ENCODE measurements at regions not wholly inside any gene's neighbourhood (a gene's known extent, or its start where the extent isn't known, plus 50 kb on each side); places are given as distances from the start of the nearest gene placed in this dataset.

DNA sequence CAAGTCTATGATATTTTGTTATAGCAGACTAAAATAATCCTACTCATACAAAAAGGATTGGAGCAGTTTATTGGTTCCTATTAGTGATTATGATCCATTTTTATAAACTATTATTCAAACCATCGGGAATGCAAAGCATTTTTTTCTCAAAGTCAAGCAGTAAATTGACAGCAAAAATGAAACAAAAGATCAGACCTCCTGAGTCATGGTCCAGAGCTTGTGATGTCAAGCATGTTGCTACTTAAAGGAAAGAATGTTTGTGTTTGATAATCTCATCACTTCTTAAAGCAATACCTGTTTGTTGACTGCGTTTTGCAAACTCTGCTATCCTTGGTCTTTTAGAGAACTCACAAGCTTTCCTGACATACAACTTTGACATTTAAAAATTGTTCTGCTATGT is 204.4 kb downstream of the SAMD5 start:
- peak; percentile 77 for DNase-seq (ENCODE audit: low read depth)

DNA sequence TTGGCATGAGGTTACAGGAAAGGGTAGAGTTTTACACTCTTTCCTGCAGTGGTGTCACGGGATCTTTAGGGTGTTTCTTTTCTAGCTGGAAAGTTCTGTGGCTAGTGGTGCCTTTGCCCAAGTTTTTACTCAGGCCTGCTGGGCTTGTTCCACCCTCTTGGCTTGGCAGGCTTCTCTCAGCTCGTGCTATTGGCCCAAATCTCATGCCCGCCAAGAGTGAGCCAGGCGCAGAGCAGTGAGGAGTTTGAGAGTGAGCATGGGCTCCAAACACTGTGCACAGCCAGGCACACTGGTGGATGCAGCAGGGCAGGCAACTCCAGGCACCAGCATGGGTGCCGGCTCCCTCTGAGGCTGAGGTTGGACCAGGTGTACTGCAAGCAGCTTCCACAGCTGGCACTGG is 206.5 kb downstream of the SAMD5 start:
- DNase-seq (ENCODE audit: low read depth): no peak

DNA sequence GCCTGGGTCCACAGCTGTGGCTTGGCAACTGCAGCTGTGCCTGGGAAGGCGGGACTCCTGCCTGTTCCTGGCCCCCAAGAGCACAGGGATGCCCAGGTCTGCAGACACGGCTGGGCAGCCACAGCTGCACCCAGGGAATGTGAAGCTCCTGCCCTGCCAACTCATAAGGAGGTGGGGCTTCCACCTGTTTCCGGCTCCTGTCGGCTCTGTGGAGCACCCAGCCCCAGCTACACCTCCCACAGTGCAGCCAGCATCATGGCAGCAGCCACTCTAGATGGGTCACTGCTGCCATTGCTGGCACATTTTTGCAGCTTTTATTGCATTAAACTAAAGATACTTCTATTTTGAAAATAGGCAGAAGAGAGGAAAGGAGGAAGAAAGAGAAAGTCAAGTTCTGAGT is 207.9 kb downstream of the SAMD5 start:
- no peak for DNase-seq (ENCODE audit: low read depth)

DNA sequence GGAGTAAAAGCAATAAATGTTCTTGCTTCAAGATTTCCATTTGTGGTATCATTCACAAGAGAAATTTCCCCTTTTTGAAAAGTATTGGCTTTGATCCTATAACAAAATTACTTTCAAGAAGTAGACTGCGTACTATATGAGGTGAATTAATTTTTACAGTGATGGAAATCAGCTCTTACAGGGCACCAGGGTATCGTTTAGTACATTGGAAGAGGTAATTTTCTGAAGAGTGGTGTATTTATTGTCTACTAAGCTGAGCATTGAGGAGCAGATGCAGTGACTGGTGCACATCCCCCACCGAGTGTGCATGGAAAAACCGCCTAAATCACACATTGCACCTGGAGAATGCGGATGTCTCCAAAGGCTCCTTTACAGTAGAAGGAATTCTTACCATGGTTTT is 209.5 kb downstream of the SAMD5 start:
- DNase-seq (ENCODE audit: low read depth): no peak

DNA sequence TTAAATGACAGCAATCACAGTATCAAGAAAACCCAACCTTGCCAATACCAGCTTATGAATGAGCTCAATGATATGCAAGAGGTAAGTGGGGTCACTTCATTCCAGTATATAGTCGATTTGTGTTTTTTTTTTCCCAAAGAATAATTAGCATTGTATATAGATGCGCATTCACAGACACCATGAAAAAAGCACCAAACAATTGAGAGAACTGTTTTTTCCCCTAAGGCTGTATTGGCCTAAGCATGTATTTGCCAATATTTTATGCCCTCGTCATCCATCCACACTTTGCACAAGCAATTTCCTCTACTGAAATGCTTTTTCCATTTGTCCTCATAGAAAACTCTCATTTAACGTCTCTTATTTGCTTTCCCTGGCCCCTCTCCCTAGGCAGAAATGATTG is 213.7 kb downstream of the SAMD5 start:
- DNase-seq (ENCODE audit: low read depth): no peak

DNA sequence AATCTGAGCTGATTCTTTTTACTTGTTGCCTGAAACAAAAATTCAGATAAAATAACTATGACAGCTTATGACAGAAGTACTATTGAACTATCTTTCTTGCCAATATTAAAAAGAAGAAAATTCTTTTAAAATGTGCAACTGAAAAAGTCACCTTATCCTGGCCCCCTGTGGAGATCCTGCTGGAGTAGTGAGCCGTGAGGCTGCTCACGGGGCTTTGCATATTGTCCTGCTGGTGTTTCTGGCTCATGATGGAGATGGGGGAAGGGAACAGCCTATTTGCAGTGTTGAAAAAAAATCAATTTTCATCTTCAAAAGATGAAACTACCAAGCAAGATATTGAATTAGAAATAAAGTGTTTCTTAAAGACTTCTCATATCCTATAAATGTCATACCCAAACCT is 216.0 kb downstream of the SAMD5 start:
- DNase-seq (ENCODE audit: low read depth): no peak

DNA sequence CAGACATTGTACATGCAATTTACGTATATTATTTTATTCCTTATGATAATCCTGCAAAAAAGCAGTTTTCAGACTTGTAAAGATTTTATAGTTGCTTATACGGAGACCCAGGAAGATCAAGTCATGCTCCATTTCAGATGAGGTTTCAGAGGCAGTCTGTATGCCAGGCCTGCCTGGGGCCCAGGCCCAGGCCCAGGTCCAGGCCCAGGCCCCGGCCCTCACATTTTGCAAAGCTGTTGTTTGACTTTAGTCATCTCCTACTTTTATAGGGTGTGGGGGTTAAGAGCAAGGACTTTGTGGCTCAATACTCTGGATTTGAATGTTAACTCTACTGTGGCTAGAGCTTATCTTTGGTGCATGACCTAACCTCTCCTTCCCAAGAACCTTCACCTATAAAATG is 217.9 kb downstream of the SAMD5 start:
- DNase-seq (ENCODE audit: low read depth): no peak

DNA sequence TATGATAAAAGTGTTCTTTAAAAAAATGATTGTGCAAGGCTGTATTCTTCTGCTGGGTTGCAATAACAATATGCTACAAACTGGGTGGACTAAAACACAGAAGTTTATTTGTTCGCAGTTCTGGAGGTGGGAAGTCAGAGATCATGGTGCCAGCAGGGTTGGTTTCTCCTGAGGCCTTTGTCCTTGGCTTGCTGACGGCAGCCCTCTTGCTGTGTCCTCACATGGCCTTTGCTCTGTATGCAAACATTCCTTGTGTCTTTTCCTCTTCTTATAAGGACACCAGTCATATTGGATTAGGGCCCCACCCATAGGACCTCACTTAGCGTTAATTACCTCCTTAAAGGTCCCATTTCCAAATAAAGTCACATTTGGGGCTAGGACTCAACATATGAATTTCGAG is 220.4 kb downstream of the SAMD5 start:
- no peak for DNase-seq (ENCODE audit: low read depth)

DNA sequence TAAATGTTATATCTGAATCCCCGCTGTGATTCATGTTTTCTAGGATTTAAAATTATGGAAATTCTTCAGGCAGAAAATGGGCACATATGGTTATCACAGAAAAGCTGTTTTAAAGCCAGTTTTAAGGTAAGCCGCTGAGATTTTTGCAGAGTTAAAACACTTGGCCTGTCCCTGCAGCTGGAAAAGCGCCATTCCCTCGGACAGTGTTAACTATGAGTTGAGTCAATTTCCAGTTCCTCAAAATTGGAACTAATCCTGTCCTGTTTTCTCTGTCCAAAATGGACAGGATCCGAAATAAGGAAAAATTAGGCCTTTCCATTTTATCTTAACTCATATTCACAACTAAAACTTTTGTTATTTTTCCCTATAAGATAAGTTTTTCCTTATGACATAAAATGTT is 225.2 kb downstream of the SAMD5 start:
- no peak for DNase-seq (ENCODE audit: low read depth)

DNA sequence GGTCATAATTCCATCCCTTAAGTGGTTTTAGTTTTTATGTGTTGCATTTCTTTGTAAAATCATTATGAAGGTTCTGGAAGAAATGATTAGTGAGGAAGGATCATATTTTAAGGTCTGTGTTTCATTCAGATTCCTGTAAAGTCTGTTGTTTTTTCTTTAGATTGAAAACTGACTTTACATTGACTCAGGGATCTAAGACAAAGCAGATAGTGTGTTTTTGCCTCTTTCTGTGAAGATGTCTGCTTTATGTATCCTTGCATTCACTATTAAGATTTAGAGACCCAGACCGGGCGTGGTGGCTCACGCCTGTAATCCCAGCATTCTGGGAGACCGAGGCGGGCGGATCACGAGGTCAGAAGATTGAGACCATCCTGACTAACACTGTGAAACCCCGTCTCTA is 225.7 kb downstream of the SAMD5 start:
- DNase-seq (ENCODE audit: low read depth): no peak

DNA sequence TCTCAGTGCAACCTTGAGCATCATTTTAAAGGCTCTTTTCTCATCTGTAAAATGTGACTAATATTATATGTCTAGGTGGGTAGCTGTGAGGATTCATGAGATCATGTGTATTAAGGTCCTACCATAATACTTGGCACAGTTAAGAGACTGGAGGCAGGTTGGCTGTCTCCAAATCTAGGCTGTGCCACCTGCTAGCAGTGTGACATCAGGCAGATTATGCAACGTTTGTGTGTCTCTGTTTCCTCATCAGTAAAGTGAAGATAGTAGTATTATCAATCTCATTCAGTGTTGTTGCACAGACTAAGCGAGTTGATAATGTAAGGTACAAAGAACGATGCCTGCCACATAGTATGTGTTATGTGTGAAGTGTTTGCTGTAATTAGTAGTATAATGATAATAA is 227.4 kb downstream of the SAMD5 start:
- no peak for DNase-seq (ENCODE audit: low read depth)

DNA sequence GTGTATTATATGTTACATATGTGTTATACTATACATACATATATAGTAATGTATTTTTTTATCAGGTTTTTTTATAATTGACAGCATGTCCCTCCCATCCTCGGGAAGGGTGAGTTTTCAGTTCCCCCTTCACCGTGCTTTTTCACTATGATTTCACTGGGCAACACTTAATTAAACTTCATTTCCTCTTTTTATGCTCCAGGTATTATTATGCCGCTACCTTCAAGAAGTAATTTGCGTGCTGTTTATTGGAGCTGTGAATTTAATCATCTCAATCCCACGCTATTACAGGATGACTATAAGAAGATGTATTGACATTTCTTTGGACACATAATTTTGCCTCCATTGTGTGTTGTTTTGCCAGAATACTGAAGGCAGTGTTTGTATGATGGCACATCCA is 228.6 kb downstream of the SAMD5 start:
- no peak for DNase-seq (ENCODE audit: low read depth)

DNA sequence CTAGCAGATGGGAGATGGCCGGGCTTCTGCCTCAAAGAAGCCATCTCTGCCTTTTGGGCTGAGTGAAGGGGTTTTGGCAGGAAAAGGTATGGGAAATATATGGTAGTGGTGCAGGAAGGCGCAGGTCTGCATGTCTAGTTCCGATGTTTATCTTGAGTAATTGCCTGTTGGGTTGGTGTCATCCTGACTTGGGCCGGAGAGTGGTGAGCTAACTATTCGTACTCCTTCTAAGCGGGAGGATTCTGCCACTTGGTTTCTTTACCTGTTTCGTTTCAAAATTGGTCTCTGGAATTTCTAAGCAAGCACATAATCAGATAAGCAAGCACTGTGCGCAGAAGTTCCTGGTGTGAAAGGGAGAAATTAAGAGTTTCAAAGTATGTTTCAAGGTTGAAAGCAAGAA is 229.6 kb downstream of the SAMD5 start:
- no peak for DNase-seq (ENCODE audit: low read depth)

DNA sequence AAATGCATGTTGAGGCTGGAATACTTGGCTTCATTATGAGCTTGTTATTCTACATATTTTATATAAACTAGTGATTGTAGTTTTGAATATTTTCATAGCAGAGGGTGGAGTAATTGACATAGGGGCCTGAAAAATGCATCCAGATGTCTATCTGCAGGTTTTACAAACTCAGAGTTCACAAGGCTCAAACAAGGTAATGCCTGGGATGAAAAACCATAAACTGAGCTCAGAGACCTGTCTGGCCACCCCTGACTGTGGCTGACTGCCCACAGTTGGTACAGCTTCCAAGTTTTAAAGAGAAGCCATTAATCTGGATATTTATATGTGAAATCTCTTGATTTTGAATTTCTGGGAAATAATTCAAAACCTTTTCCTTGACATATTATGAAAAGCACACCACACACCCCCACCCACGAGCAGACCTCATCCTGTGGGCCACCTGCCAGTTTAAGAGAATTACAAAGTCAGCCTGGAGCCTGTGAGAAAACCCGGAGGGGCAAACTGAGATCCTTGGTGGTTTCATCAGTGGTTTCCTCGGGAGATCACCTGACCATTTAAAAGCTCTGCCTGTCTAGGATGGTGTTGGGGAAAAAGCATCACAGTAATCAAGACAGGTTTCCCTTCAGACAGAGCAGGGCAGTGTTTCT is 230.1 kb downstream of the SAMD5 start:
- peak; percentile 63 for DNase-seq (ENCODE audit: low read depth)

DNA sequence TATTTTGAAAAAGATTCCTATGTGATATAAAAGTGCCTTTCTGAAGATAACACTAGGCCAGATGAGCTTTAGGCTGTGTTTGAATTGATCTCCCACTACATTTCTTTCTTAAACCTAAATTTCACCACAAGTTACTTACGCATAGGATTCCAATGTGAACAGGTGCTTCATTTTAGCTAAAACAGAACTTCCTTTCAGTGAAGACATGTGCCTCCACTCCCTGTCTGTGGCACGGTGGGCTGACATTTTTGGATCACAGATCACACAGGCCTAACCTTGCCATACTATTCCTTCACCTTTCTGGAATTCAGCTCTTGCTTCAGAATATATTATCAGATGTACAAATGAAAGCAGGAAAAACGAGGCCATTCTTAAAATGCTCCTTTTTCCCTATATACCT is 231.8 kb downstream of the SAMD5 start:
- no peak for DNase-seq (ENCODE audit: low read depth)

DNA sequence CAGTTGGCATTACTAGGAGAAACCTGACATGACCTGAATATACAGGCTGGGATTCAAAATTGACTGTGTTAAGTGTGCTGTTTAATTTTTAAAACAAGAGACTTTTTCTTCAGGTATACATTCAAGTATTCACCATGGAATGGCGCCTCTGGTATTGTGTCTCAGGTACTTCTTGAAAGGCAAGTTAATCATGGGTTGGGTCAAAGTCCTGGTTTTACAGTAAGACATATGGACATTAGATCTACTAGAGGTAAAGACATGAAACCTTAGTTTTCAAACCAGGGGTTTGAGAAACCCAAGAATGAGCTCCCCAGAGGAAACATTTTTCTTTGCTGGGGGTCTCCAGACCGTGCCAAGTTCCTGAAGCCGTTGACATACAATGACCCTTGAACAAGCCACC is 232.4 kb downstream of the SAMD5 start:
- DNase-seq (ENCODE audit: low read depth): no peak

DNA sequence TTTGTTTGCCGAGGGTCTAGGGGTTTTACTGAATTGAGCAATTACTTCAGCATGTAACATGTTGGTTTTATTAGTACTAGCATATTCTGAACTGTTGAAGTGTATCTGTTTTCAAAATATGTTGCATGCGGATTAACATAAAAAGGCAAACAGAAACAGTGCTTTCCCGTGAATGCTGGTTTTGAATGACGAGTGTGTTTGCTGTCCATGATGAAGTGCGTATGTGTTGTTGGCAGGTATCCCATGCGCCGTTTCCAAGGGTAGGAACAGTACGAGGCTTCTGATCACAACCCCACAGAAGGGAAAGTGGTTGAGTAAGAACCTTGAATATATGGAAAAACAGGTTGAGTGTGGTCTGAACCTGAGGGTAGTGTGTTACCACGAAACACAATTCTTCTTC is 232.9 kb downstream of the SAMD5 start:
- no peak for DNase-seq (ENCODE audit: low read depth)

DNA sequence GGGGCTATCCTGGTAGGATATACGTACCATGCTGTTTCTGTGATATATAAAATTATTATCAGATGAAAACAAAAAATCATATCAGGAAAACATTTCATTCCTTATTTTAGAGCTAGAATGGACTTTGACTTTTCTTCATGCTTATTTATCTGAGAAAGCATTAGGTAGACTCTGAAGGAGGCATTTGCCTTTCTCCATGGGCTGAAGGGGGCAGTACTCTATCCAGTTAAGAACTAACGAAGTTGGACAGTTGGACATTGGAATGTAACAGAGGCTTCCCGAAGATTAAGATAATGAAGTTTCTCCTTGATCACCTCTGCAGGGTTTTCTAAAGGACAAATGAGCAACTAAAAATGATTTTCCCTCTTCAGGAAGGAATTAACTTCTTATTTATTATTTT is 233.9 kb downstream of the SAMD5 start:
- DNase-seq (ENCODE audit: low read depth): no peak

DNA sequence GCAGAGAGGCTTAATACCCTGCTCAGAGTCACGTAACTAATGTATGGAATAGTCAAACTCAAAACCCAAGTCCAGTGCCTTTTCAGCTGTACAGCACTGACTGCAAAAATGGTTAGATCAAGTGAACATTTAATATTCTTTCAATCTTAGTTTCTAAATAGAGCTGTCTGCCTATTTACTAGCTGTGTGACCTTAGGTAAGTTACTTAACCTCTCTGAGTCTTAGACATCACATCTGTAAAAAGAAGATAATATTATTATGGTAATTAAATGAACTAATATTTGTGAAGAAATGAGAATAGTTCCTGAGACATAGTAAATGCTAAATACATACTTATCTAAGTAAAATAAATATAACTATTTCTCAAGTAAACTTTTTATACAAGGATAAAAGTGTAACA is 235.5 kb downstream of the SAMD5 start:
- DNase-seq (ENCODE audit: low read depth): no peak

DNA sequence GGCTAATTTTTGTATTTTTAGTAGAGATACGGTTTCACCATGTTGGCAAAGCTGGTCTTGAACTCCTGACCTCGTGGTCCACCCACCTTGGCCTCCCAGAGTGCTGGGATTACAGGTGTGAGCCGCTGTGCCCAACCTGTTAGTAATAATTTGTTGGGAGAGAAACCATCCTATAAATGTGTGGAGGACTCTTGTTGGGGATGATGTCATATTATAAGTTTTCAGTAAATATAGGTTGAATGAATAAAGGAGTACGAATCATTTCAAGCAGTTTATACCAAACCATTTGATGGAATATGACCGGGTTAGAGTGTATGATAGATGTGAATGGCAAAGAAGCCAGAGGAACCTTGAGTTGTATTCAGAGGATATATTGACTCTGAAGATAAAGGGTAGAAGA is 240.8 kb downstream of the SAMD5 start:
- no peak for DNase-seq (ENCODE audit: low read depth)

DNA sequence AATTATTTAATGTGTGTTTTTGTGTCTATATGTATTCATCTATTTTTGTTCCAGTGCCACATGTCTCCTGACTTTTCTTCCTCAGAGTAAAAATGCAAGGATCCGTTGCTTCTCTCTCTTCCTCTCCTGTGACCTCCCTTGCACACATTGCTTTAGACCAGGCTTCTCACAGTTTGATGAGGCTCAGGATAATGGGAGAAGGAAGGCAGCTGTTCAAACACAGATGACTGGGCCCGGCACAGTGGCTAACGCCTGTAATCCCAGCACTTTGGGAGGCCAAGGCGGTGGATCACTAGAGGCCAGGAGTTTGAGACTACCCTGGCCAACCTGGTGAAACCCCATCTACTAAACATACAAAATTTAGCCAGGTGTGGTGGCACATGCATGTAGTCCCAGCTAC is 241.9 kb downstream of the SAMD5 start:
- no peak for DNase-seq (ENCODE audit: low read depth)

DNA sequence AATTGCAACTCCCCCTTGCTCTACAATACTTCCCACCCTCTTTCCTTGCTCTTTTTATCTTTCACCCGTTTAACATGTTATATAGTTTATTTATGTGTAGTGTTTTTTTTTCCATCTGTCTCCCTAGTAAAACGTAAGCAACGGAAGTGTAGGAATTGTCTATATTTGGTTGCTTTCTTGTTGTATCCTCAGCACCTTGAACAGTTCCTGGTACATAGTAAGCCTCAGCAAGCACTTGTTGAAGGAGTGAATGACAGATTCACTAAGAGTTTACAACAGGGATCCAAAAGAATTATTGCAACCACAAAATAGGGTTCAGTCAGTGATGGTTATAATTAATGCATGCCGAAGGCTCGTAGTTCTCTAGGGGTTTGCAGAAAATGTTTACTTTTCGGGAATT is 242.7 kb downstream of the SAMD5 start:
- no peak for DNase-seq (ENCODE audit: low read depth)

DNA sequence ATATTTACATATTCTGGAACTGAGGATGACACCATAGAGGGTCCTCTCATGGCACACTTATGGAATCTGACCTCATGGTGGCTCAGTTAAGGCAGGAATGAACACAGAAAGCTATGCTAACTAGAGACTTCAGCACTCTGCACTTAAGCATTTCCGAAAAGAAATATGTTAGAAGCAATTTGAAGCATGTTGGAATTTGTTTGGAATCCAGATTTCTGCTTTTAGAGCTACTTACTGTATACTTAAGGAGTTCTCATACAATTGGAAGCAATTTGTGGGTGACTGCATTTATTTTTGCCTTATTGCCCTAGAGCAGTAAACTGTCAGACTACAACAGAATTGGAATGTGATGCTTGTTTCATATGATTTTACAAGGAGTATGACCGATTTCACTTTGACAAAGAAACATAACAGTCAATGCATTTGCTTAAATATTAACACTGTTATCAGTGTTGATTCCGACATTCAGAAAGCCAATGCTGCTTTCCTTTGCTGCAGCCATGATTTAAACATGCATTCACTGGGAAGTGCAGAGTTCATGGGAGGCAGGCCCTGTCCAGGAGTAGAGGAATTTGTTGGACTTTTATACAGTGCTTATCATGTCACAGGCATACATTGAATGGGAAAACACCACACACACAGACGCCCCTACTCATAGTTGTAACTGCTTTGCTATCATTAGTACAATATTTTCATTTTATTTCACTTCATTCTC is 244.4 kb downstream of the SAMD5 start:
- DNase-seq (ENCODE audit: low read depth): peak; percentile 18

DNA sequence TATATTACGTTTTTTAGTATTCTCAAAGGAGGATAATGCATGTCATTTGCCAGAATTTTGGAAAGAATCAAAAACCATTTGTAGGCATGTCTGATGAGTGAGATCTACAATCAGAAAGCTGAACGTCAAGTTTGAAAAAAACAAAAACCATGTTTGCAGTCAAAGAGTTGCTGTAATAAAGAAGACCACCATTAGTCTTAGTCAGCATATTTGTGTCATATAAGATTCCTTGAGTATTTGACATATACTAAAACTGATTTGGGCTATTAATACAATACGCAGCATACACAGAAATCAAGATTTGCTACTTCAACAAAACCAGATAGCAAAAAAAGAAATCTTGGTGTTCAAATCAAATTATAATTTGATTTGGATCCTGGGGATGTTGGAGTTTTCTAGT is 247.5 kb downstream of the SAMD5 start:
- DNase-seq (ENCODE audit: low read depth): no peak
